ENCODE measurements at regions not wholly inside any gene's neighbourhood (a gene's known extent, or its start where the extent isn't known, plus 50 kb on each side); places are given as distances from the start of the nearest gene placed in this dataset.

- Histone ChIP-seq H3K79me2 (ENCODE audit: low read length) (no peaks in the 10 kb centered on the region), H3K27ac (ENCODE audit: low read length) (no peak overlapping the region), H3K27me3 (ENCODE audit: low read depth, low read length) (no peaks in the 10 kb centered on the region), H2AFZ (ENCODE audit: low read depth, low read length) (no peak overlapping the region), H3K4me1 (ENCODE audit: low read length) (peaks cover 23% of the 10 kb centered on the region), H3K9me3 (ENCODE audit: insufficient read depth, low read length) (no peaks in the 10 kb centered on the region), H3K36me3 (replicated peaks; ENCODE audit: low read depth, low read length) (no peaks in the 10 kb centered on the region), H3K4me2 (ENCODE audit: low read length) (no peak overlapping the region), H4K20me1 (ENCODE audit: insufficient read depth, low read length) (no peaks in the 10 kb centered on the region), H3K9ac (ENCODE audit: low read length) (no peak overlapping the region), H3K4me3 (ENCODE audit: low read length) (no peak overlapping the region)
- TF ChIP-seq EZH2phosphoT487 (IDR thresholded peaks at IDR 0.05; ENCODE audit: low read depth): no peak
- TF ChIP-seq CTCF (IDR thresholded peaks at IDR 0.05; ENCODE audit: low read depth, low read length): no peak
These were observed 62.6 kb upstream of the ZSWIM2 start for GRCh38 chr2:186911551-186912085.

- H2AFZ ChIP-seq (ENCODE audit: low read depth, low read length): no peak overlapping the region
These were observed 62.0 kb upstream of the ZSWIM2 start for GRCh38 chr2:186910996-186911395.

GRCh38 chr2:186909095-186909494, 60.1 kb upstream of the ZSWIM2 start:
- Histone ChIP-seq H3K36me3 (replicated peaks; ENCODE audit: low read depth, low read length) (no peaks in the 10 kb centered on the region), H3K9me3 (ENCODE audit: insufficient read depth, low read length) (no peaks in the 10 kb centered on the region), H3K4me1 (ENCODE audit: low read length) (peaks cover 13% of the 10 kb centered on the region), H3K4me2 (ENCODE audit: low read length) (no peak overlapping the region), H2AFZ (ENCODE audit: low read depth, low read length) (no peak overlapping the region), H3K79me2 (ENCODE audit: low read length) (no peaks in the 10 kb centered on the region), H3K9ac (ENCODE audit: low read length) (no peak overlapping the region), H3K27ac (ENCODE audit: low read length) (no peak overlapping the region), H3K27me3 (ENCODE audit: low read depth, low read length) (no peaks in the 10 kb centered on the region), H4K20me1 (ENCODE audit: insufficient read depth, low read length) (no peaks in the 10 kb centered on the region), H3K4me3 (ENCODE audit: low read length) (no peak overlapping the region)
- no peak for TF ChIP-seq EZH2phosphoT487 (IDR thresholded peaks at IDR 0.05; ENCODE audit: low read depth)
- TF ChIP-seq CTCF (IDR thresholded peaks at IDR 0.05; ENCODE audit: low read depth, low read length): no peak

More at GRCh38 chr2:186910996-186911395, 62.0 kb upstream of the ZSWIM2 start:
- Histone ChIP-seq H3K9me3 (ENCODE audit: insufficient read depth, low read length) (no peaks in the 10 kb centered on the region), H3K4me3 (ENCODE audit: low read length) (no peak overlapping the region), H3K36me3 (replicated peaks; ENCODE audit: low read depth, low read length) (no peaks in the 10 kb centered on the region), H4K20me1 (ENCODE audit: insufficient read depth, low read length) (no peaks in the 10 kb centered on the region), H3K27me3 (ENCODE audit: low read depth, low read length) (no peaks in the 10 kb centered on the region), H3K4me1 (ENCODE audit: low read length) (peaks cover 20% of the 10 kb centered on the region), H3K9ac (ENCODE audit: low read length) (no peak overlapping the region), H3K79me2 (ENCODE audit: low read length) (no peaks in the 10 kb centered on the region), H3K4me2 (ENCODE audit: low read length) (no peak overlapping the region), H3K27ac (ENCODE audit: low read length) (no peak overlapping the region)
- TF ChIP-seq EZH2phosphoT487 (IDR thresholded peaks at IDR 0.05; ENCODE audit: low read depth): no peak
- TF ChIP-seq CTCF (IDR thresholded peaks at IDR 0.05; ENCODE audit: low read depth, low read length): no peak

GRCh38 chr2:186907897-186908296, 58.9 kb upstream of the ZSWIM2 start:
- no peak overlapping the region for H3K4me3 ChIP-seq (ENCODE audit: low read length)
- H3K9me3 ChIP-seq (ENCODE audit: insufficient read depth, low read length): no peaks in the 10 kb centered on the region
- H2AFZ ChIP-seq (ENCODE audit: low read depth, low read length): no peak overlapping the region
- no peak overlapping the region for H3K27ac ChIP-seq (ENCODE audit: low read length)
- H4K20me1 ChIP-seq (ENCODE audit: insufficient read depth, low read length): no peaks in the 10 kb centered on the region
- H3K9ac ChIP-seq (ENCODE audit: low read length): no peak overlapping the region
- no peak overlapping the region for H3K4me2 ChIP-seq (ENCODE audit: low read length)
- TF ChIP-seq CTCF (IDR thresholded peaks at IDR 0.05; ENCODE audit: low read depth, low read length) (no peak), EZH2phosphoT487 (IDR thresholded peaks at IDR 0.05; ENCODE audit: low read depth) (no peak)
- no peaks in the 10 kb centered on the region for H3K79me2 ChIP-seq (ENCODE audit: low read length)
- H3K27me3 ChIP-seq (ENCODE audit: low read depth, low read length): no peaks in the 10 kb centered on the region
- peaks cover 7% of the 10 kb centered on the region; the same call in 1 of the 2 replicates for H3K4me1 ChIP-seq (ENCODE audit: low read length)
- H3K36me3 ChIP-seq (replicated peaks; ENCODE audit: low read depth, low read length): no peaks in the 10 kb centered on the region

Measured in OCI-LY3 (cell line).